Testis (tissue), 2 donors: ENCODE measurements at regions not wholly inside any gene's neighbourhood (a gene's known extent, or its start where the extent isn't known, plus 50 kb on each side); places are given as distances from the start of the nearest gene placed in this dataset.

ENCODE experiments used
- DNase-seq: peaks from one replicate; pipeline ENCODE4 v3.0.0-alpha.2; 2019
- H3K27ac ChIP-seq, 2 donors: fragments of 200-600 bp; sonication (generic); one replicate each; pipeline ENCODE4 v1.5.1; 2019
- H3K27me3 ChIP-seq: fragments of 200-600 bp; sonication (generic); one replicate; pipeline ENCODE4 v1.5.1; 2019
- H3K36me3 ChIP-seq: fragments of 200-600 bp; sonication (generic); one replicate; pipeline ENCODE4 v1.5.1; 2017; ENCODE audit warnings: low read depth; ENCODE audit errors: missing control alignments
- H3K4me1 ChIP-seq: fragments of 200-600 bp; sonication (generic); one replicate; pipeline ENCODE4 v1.5.1; 2019
- H3K4me3 ChIP-seq, 2 donors: fragments of 200-600 bp; sonication (generic); one replicate each; pipeline ENCODE4 v1.5.1; 2017 to 2019
- H3K9me3 ChIP-seq: fragments of 200-600 bp; sonication (generic); one replicate; pipeline ENCODE4 v1.5.1; 2017
- CTCF ChIP-seq, 3 experiments: fragments of 450-650 bp in 2 of 3; fragments of 200-600 bp in 1 of 3; sonication (generic) in 1 of 3; IDR thresholded peaks; one replicate each; pipeline ENCODE4 v1.5.1; 2016 to 2019; ENCODE audit warnings: antibody characterized with exemption in 3 of 3, mild to moderate bottlenecking in 2 of 3, moderate library complexity in 1 of 3
- POLR2A ChIP-seq: fragments of 450-650 bp; IDR thresholded peaks from one replicate; pipeline ENCODE4 v1.6.1; 2017; ENCODE audit warnings: antibody characterized with exemption, mild to moderate bottlenecking, moderate library complexity
- WGBS, 2 donors: methylation state at CpG; one replicate each; pipeline ENCODE4 v1.1.5; 2018; 5-methylcytosine and 5-hydroxymethylcytosine counted together
- intact Hi-C: fragments of 100-400 bp; cut with DNase I; formaldehyde crosslinking; loops from one replicate; pipeline ENCODE4 v1.15.1; 2023; ENCODE audit warnings: low total_unique reads

- WGBS, 2 donors, result 35 to 36% methylated on average over 7 of the region's 7 CpGs
- H3K36me3 ChIP-seq, result no peaks in the 10 kb centered on the region
- TF ChIP-seq POLR2A (no peak), CTCF (IDR thresholded peaks at IDR 0.05) (no peak)
- H3K4me3 ChIP-seq, result no peak overlapping the region
- peaks cover 15% of the 10 kb centered on the region for H3K4me1 ChIP-seq
- no peaks in the 10 kb centered on the region for H3K9me3 ChIP-seq
- no peaks in the 10 kb centered on the region for H3K27me3 ChIP-seq
- intact Hi-C loops, result no loop called here
- peak overlapping the region in 1 of 2 donors; percentile 0 for H3K27ac ChIP-seq
- no peak for DNase-seq
Measured at GRCh38 chr10:52652431-52653262, 119.9 kb downstream of the MBL2 start.

- Histone ChIP-seq H3K27ac (peak overlapping the region in 1 of 2 donors; percentile 0), H3K27me3 (no peaks in the 10 kb centered on the region), H3K9me3 (no peaks in the 10 kb centered on the region), H3K36me3 (no peaks in the 10 kb centered on the region), H3K4me1 (peaks cover 15% of the 10 kb centered on the region), H3K4me3 (no peak overlapping the region)
- TF ChIP-seq CTCF (IDR thresholded peaks at IDR 0.05), result no peak
- TF ChIP-seq POLR2A, result no peak
- WGBS, 2 donors, result 31 to 36% methylated on average over 5 of the region's 5 CpGs
- intact Hi-C loops, result no loop called here
- DNase-seq, result peak; percentile 50
Measured at GRCh38 chr10:52653263-52653909, 119.2 kb downstream of the MBL2 start.

- TF ChIP-seq CTCF (IDR thresholded peaks at IDR 0.05) (no peak), POLR2A (no peak)
- intact Hi-C loops, result no loop called here
Measured at GRCh38 chr10:52654201-52654600, 118.4 kb downstream of the MBL2 start.

DNA sequence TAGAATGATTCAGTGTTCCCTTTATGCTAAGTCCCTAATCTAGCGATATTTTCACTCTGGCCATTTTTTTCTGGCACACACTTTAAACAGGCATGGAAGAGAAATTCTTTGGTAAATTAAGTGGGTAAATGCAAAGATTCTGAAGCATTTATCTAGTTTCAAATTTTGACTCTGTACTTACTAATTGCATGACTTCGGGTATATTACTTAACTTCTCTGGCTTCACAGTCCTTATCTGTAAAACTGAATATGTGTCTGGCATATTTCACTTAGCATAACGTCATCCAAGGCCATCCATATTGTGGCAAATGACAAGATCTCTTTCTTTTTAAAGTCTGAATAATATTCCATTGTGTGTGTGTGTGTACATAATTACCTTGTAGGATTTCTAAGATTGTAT is 114.5 kb downstream of the MBL2 start:
- 38 to 39% methylated on average over 3 of the region's 3 CpGs for WGBS, 2 donors
- no peaks in the 10 kb centered on the region for H3K36me3 ChIP-seq
- intact Hi-C loops, result no loop called here
- H3K9me3 ChIP-seq, result no peaks in the 10 kb centered on the region
- H3K4me3 ChIP-seq, result no peak overlapping the region
- no peaks in the 10 kb centered on the region for H3K27me3 ChIP-seq
- no peak overlapping the region for H3K27ac ChIP-seq
- DNase-seq, result no peak
- TF ChIP-seq CTCF (IDR thresholded peaks at IDR 0.05), result no peak
- no peak for TF ChIP-seq POLR2A
- H3K4me1 ChIP-seq, result peaks cover 7% of the 10 kb centered on the region

More at GRCh38 chr10:52654201-52654600, 118.4 kb downstream of the MBL2 start:
- H3K4me1 ChIP-seq, result peaks cover 15% of the 10 kb centered on the region
- no peaks in the 10 kb centered on the region for H3K36me3 ChIP-seq
- H3K9me3 ChIP-seq, result no peaks in the 10 kb centered on the region
- H3K4me3 ChIP-seq, result no peak overlapping the region
- DNase-seq, result no peak
- no peak overlapping the region for H3K27ac ChIP-seq
- 66 to 75% methylated on average over 2 of the region's 2 CpGs for WGBS, 2 donors
- no peaks in the 10 kb centered on the region for H3K27me3 ChIP-seq
